ENCODE measurements at regions not wholly inside any gene's neighbourhood (a gene's known extent, or its start where the extent isn't known, plus 50 kb on each side); places are given as distances from the start of the nearest gene placed in this dataset.
"Not testable (repeated sequence)": the region's sequence is repeated elsewhere in the genome, so short reads cannot be mapped to it uniquely, and the experiment has no call there.

- not testable (repeated sequence) for DNase-seq
These were observed 709.9 kb upstream of the LUZP2 start for GRCh38 chr11:23786974-23787373.

GRCh38 chr11:23789200-23789853 lies 707.5 kb upstream of the LUZP2 start:
- DNase-seq: no peak

- no peak for DNase-seq
These were observed 706.9 kb upstream of the LUZP2 start for GRCh38 chr11:23789938-23790371.

GRCh38 chr11:23797624-23798419 lies 699.0 kb upstream of the LUZP2 start:
- no peak for DNase-seq

GRCh38 chr11:23834306-23834705 lies 662.5 kb upstream of the LUZP2 start:
- DNase-seq: not testable (repeated sequence)

- DNase-seq: no peak
These were observed 659.9 kb upstream of the LUZP2 start for GRCh38 chr11:23836981-23837380.

- DNase-seq: no peak
These were observed 656.0 kb upstream of the LUZP2 start for GRCh38 chr11:23840872-23841271.

- no peak for DNase-seq
These were observed 649.9 kb upstream of the LUZP2 start for GRCh38 chr11:23846902-23847422.

- DNase-seq: no peak
These were observed 645.6 kb upstream of the LUZP2 start for GRCh38 chr11:23851216-23851615.

GRCh38 chr11:23856654-23857053 lies 640.2 kb upstream of the LUZP2 start:
- no peak for DNase-seq

GRCh38 chr11:23859087-23859486 lies 637.8 kb upstream of the LUZP2 start:
- no peak for DNase-seq

GRCh38 chr11:23861615-23862014 lies 635.2 kb upstream of the LUZP2 start:
- no peak for DNase-seq

GRCh38 chr11:23865341-23865975 lies 631.4 kb upstream of the LUZP2 start:
- DNase-seq: no peak

- DNase-seq: no peak
These were observed 630.2 kb upstream of the LUZP2 start for GRCh38 chr11:23866641-23867040.

- DNase-seq: no peak
These were observed 627.2 kb upstream of the LUZP2 start for GRCh38 chr11:23869671-23870070.

- DNase-seq: no peak
These were observed 623.4 kb upstream of the LUZP2 start for GRCh38 chr11:23873406-23873805.

GRCh38 chr11:23875176-23875850 lies 621.5 kb upstream of the LUZP2 start:
- DNase-seq: no peak

- not testable (repeated sequence) for DNase-seq
These were observed 613.3 kb upstream of the LUZP2 start for GRCh38 chr11:23883426-23884048.

GRCh38 chr11:23884341-23884740 lies 612.5 kb upstream of the LUZP2 start:
- DNase-seq: no peak

GRCh38 chr11:23885801-23886200 lies 611.1 kb upstream of the LUZP2 start:
- DNase-seq: no peak

GRCh38 chr11:23887122-23887521 lies 609.7 kb upstream of the LUZP2 start:
- DNase-seq: not testable (repeated sequence)

- no peak for DNase-seq
These were observed 603.7 kb upstream of the LUZP2 start for GRCh38 chr11:23893126-23893525.
